B cell (primary cell): ENCODE measurements at regions not wholly inside any gene's neighbourhood (a gene's known extent, or its start where the extent isn't known, plus 50 kb on each side); places are given as distances from the start of the nearest gene placed in this dataset.

Source experiments
- EZH2 ChIP-seq: IDR thresholded peaks from 2 replicates; pipeline ENCODE4 v1.6.1; 2012; ENCODE audit warnings: borderline replicate concordance, low read depth, mild to moderate bottlenecking, moderate library complexity, low read length; ENCODE audit not compliant: insufficient read depth, poor library complexity, severe bottlenecking
- TF ChIP-seq, protein P1 (sequence below): fragments of 200-600 bp; IDR thresholded peaks from one replicate; pipeline ENCODE4 v1.8.0; 2022; ENCODE audit warnings: antibody characterized with exemption, mild to moderate bottlenecking

DNA sequence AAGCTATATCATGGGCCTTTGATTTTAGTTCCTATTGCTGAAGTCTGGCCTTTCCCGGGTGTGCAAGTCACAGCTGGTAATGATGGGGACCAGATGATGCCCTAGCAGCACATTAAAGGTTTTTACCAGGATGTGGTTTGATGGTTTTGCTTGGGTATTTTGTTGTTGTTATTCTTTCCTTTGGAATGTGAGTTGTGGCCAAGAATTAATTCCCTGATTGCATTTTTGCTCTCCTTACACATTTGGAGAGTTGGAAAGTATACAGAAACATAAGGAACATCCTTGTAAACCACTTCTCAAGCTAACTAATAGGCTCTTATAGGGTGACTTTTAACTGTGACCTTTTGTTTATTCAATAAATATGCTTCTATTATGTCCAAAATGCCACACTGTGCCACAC, 154.1 kb upstream of the MMADHC start:
- TF ChIP-seq, protein P1, sequence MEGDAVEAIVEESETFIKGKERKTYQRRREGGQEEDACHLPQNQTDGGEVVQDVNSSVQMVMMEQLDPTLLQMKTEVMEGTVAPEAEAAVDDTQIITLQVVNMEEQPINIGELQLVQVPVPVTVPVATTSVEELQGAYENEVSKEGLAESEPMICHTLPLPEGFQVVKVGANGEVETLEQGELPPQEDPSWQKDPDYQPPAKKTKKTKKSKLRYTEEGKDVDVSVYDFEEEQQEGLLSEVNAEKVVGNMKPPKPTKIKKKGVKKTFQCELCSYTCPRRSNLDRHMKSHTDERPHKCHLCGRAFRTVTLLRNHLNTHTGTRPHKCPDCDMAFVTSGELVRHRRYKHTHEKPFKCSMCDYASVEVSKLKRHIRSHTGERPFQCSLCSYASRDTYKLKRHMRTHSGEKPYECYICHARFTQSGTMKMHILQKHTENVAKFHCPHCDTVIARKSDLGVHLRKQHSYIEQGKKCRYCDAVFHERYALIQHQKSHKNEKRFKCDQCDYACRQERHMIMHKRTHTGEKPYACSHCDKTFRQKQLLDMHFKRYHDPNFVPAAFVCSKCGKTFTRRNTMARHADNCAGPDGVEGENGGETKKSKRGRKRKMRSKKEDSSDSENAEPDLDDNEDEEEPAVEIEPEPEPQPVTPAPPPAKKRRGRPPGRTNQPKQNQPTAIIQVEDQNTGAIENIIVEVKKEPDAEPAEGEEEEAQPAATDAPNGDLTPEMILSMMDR, result no peak
- TF ChIP-seq EZH2, result no peak
